ENCODE measurements at regions not wholly inside any gene's neighbourhood (a gene's known extent, or its start where the extent isn't known, plus 50 kb on each side); places are given as distances from the start of the nearest gene placed in this dataset.
"Not testable (repeated sequence)": the region's sequence is repeated elsewhere in the genome, so short reads cannot be mapped to it uniquely, and the experiment has no call there.

- no peak for FAIRE-seq
These were observed 1339.5 kb downstream of the BRD1 start for GRCh38 chr22:48488149-48488551.

DNA sequence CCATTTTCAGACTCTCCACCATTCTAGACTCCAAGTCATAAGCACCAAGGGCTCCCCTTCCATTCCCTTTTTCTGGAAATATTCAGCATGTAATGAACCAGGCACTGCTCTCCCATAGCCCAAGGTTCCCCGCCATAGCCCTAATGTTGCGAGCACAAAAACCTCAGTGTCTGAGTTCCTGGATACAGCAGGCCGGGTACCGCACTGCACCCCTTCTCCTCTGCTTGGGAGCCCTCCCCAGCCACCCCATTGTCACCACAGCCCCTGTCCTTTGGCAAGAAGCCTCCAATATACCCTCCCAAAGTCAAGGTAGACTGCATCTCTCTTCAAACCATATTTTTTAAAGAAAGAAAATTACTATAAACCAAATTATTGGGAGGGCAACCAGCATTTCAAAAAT lies 1341.1 kb downstream of the BRD1 start:
- FAIRE-seq = no peak

- FAIRE-seq = no peak
These were observed 1341.5 kb downstream of the BRD1 start for GRCh38 chr22:48486134-48486532.

GRCh38 chr22:48485149-48486133 lies 1342.2 kb downstream of the BRD1 start:
- no peak for FAIRE-seq

GRCh38 chr22:48483764-48484528 lies 1343.7 kb downstream of the BRD1 start:
- no peak for FAIRE-seq

DNA sequence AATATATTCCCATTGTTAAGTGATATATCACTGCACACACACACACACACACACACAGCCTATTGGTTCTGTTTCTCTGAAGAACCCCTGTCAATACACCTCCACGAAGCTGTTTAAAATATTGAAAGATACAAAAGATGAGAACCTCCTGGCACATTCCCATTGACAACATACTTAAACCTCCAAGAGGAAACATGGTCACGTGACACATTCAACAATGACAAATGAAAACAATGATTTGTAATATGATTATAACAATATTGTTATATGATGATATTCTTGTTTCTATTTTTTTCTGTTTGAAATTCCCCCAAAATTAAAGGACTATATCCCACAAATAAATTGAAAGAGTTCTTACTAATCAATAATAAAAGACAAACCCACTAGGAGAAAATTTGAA lies 1344.9 kb downstream of the BRD1 start:
- FAIRE-seq = no peak

- not testable (repeated sequence) for FAIRE-seq
These were observed 1345.5 kb downstream of the BRD1 start for GRCh38 chr22:48482198-48482597.

GRCh38 chr22:48481748-48482147 lies 1345.9 kb downstream of the BRD1 start:
- FAIRE-seq = no peak

GRCh38 chr22:48478529-48479265 lies 1349.0 kb downstream of the BRD1 start:
- FAIRE-seq = no peak

GRCh38 chr22:48478124-48478523 lies 1349.5 kb downstream of the BRD1 start:
- no peak for FAIRE-seq

DNA sequence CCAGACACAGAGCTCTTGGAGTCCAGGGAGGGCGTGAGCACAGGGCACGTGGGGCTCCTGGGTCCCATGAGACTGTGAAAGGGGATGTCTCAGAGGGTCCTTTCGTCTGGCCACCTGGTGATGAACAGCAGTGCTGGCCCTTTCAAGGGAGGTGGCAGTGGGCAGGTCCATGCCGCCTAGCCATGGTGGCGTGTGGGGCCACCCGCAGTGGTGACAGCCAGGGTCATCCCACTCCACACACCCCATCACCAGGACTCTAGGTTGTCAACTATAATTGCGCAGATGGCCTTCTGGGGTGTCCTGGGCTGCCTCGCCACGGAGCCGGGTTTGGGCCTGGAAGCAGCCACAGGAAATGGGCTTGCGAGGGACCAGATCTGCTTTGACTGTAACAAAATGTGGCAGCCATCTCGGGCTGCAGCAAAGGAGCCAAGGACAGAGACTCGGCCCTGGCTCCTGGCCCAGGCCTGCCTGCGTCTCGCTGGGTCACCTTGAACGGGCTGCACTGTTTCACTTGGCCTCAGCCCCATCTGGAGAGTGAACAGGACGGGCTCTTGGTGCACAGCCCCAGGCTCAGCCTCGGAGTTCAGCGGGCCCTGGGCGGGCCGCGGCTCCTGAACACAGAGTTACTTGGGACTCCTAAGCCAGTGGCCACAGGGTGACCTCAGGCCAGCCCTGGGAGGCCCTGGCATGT lies 1350.5 kb downstream of the BRD1 start:
- no peak for FAIRE-seq

- FAIRE-seq = no peak
These were observed 1351.1 kb downstream of the BRD1 start for GRCh38 chr22:48476577-48476976.

- FAIRE-seq = no peak
These were observed 1351.9 kb downstream of the BRD1 start for GRCh38 chr22:48475661-48476345.

DNA sequence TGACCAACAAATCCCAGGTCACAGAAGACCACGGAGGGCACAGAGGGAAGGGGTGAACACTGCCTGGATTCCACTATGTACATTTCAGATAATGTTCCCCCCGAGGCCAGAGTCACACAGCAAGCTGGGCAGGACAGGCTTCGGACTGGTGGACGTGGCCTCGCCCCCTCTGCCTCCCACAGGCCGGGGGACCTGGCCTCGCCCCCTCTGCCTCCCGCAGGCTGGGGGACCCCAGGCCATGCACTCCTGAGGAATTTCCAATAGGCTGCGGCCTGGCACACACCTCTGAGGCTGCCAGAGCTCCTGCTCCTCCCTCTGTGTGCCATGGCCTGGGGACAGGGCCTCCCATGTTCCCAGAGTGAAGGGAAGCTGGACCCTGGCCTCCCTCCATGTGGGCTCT lies 1352.8 kb downstream of the BRD1 start:
- FAIRE-seq = no peak

GRCh38 chr22:48473202-48473601 lies 1354.5 kb downstream of the BRD1 start:
- no peak for FAIRE-seq

GRCh38 chr22:48464246-48464645 lies 1363.4 kb downstream of the BRD1 start:
- FAIRE-seq = no peak

DNA sequence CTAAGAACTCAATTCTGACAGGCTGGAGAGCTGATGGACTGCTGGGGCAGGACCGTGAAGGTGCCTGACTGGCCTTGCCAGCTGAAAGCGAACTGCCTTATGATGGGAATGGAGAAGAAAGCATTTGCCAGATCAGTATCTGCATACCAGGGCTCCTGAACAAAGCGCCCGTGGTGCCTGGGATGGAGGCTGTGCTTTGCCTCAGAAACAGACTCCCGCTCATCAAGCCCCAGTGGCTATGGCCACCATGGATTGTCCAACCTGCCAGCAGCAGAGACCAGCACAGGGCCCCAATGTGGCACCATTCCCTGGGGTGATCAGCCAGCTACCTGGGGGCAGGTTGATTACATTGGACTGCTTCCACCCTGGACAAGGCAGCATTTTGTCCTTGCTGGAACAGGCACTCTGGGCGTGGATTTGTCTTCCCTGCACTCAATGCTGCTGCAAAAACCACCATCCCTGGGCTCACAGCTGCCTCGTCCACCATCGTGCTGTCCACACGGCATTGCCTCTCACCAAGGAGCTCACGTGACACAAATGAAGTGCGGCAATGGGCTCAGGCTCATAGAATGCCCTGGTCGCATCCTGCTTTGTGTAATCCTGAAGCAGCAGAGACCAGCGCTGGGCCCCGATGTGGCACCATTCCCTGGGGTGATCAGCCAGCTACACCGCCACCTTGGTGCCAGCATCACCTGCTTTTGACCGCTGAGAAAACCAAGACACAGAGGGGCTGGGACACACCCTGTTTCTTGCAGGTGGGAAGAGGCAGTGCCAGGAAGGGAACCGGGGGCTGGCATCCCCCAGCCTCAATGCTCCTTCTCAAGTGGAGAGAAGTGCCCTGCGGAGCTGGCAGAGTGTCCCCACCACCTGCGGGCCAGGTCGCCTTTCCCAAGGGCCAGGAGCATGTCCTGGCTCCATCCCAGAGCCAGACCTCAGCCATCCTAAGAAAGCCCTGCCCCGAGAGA lies 1367.5 kb downstream of the BRD1 start:
- FAIRE-seq = no peak

- FAIRE-seq = no peak
These were observed 1368.4 kb downstream of the BRD1 start for GRCh38 chr22:48459259-48459658.

GRCh38 chr22:48456449-48456848 lies 1371.2 kb downstream of the BRD1 start:
- no peak for FAIRE-seq

- no peak for FAIRE-seq
These were observed 1373.8 kb downstream of the BRD1 start for GRCh38 chr22:48453751-48454485.
